ENCODE measurements at regions not wholly inside any gene's neighbourhood (a gene's known extent, or its start where the extent isn't known, plus 50 kb on each side); places are given as distances from the start of the nearest gene placed in this dataset.
"Not testable (repeated sequence)": the region's sequence is repeated elsewhere in the genome, so short reads cannot be mapped to it uniquely, and the experiment has no call there.

DNA sequence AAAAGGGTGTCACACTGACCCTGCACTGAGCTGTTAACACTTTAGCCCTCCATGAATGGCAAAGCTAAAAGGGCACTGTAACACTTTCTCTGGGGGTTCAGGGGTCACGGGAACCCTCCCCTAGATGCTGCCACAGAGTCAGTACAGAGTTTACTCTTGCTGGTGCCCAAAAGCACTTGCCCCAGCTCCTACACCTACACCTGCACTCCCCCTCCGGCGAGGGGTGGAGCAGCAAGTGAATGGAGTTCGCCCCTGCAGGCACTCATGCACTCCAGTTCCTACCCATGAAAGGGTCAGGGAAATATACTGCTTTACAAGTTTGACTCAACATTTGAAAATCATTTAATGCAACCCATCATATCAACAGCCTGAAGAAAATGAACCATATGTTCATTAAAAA, 355.7 kb upstream of the SPATA31A3 start:
- CTCF ChIA-PET; H3K27me3 ChIP-seq (ENCODE audit: control insufficient read depth, insufficient read depth, low read length): not testable (repeated sequence)
- no CpG with 5 or more reads among the region's 4 CpGs for WGBS, 2 experiments (ENCODE audit: extremely low coverage in 2 of 2, insufficient read length in 1 of 2)

GRCh38 chr9:67339216-67339615, 346.9 kb upstream of the SPATA31A3 start:
- H2AFZ ChIP-seq (replicated peaks; ENCODE audit: low read length, poor library complexity); H2BK5ac ChIP-seq (ENCODE audit: low read depth, low read length, poor library complexity, severe bottlenecking); H3K27me3 ChIP-seq (ENCODE audit: control insufficient read depth, insufficient read depth, low read length); H2AK9ac ChIP-seq (replicated peaks; ENCODE audit: low read depth, low read length, poor library complexity); H3K18ac ChIP-seq (ENCODE audit: low read depth, low read length); H2BK120ac ChIP-seq (ENCODE audit: low read depth, low read length); H3K9me3 ChIP-seq (ENCODE audit: control insufficient read depth, insufficient read depth, low read length); H3K4me1 ChIP-seq (ENCODE audit: control insufficient read depth, insufficient read depth, low read length); ATAC-seq (ENCODE audit: low read depth); H2BK15ac ChIP-seq (ENCODE audit: low read depth, low read length); H3K14ac ChIP-seq (replicated peaks; ENCODE audit: low read depth, low read length); H3K36me3 ChIP-seq (ENCODE audit: control insufficient read depth, insufficient read depth, low read length); H3K4me3 ChIP-seq (ENCODE audit: insufficient read depth, low read depth, low read length); H3K23ac ChIP-seq (ENCODE audit: low read depth, low read length); H3K4ac ChIP-seq (ENCODE audit: low read depth, low read length); dilution Hi-C loops (cut with HindIII; ENCODE audit: low sequenced_read_pairs, unreplicated experiment); BruUV-seq (replicated peaks); H3K4me2 ChIP-seq (ENCODE audit: low read depth, low read length); in situ Hi-C loops (cut with MboI; ENCODE audit: low sequenced_read_pairs); H2BK20ac ChIP-seq (ENCODE audit: low read depth, low read length); H3K79me1 ChIP-seq (ENCODE audit: low read depth in 1 of 2, low read length in 2 of 2); H4K8ac ChIP-seq (ENCODE audit: low read depth in 2 of 2, low read length in 2 of 2); H4K20me1 ChIP-seq (ENCODE audit: insufficient read depth, low read length); intact Hi-C loops (cut with micrococcal nuclease); H3K9me1 ChIP-seq (ENCODE audit: insufficient read depth, low read length); H3K9ac ChIP-seq (ENCODE audit: low read depth, low read length); H3K27ac ChIP-seq (ENCODE audit: insufficient read depth, low read length); H2AK5ac ChIP-seq (ENCODE audit: low read depth, low read length); CTCF ChIA-PET; H4K91ac ChIP-seq (ENCODE audit: insufficient read depth, low read depth, low read length); H4K5ac ChIP-seq (ENCODE audit: low read depth, low read length); DNase-seq; H3K56ac ChIP-seq (ENCODE audit: extremely low read depth, insufficient read depth, low read length); POLR2A ChIA-PET (ENCODE audit: unreplicated experiment): not testable (repeated sequence)
- no CpG with 5 or more reads among the region's 7 CpGs for WGBS, 2 experiments (ENCODE audit: extremely low coverage in 2 of 2, insufficient read length in 1 of 2)

More for the DNA sequence above, 355.7 kb upstream of the SPATA31A3 start:
- POLR2A ChIA-PET (ENCODE audit: unreplicated experiment); H3K56ac ChIP-seq (ENCODE audit: extremely low read depth, insufficient read depth, low read length); H4K91ac ChIP-seq (ENCODE audit: insufficient read depth, low read depth, low read length); H3K14ac ChIP-seq (replicated peaks; ENCODE audit: low read depth, low read length); H3K36me3 ChIP-seq (ENCODE audit: control insufficient read depth, insufficient read depth, low read length); intact Hi-C loops (cut with micrococcal nuclease); H2BK15ac ChIP-seq (ENCODE audit: low read depth, low read length); H3K27ac ChIP-seq (ENCODE audit: insufficient read depth, low read length); H4K20me1 ChIP-seq (ENCODE audit: insufficient read depth, low read length); H3K23ac ChIP-seq (ENCODE audit: low read depth, low read length); H3K79me1 ChIP-seq (ENCODE audit: low read depth in 1 of 2, low read length in 2 of 2); H3K9me3 ChIP-seq (ENCODE audit: control insufficient read depth, insufficient read depth, low read length); H2BK20ac ChIP-seq (ENCODE audit: low read depth, low read length); H4K8ac ChIP-seq (ENCODE audit: low read depth in 2 of 2, low read length in 2 of 2); H3K18ac ChIP-seq (ENCODE audit: low read depth, low read length); in situ Hi-C loops (cut with MboI; ENCODE audit: low sequenced_read_pairs); BruUV-seq (replicated peaks); H4K5ac ChIP-seq (ENCODE audit: low read depth, low read length); H3K4me3 ChIP-seq (ENCODE audit: insufficient read depth, low read depth, low read length); H3K9me1 ChIP-seq (ENCODE audit: insufficient read depth, low read length); dilution Hi-C loops (cut with HindIII; ENCODE audit: low sequenced_read_pairs, unreplicated experiment); H2BK5ac ChIP-seq (ENCODE audit: low read depth, low read length, poor library complexity, severe bottlenecking); H2BK120ac ChIP-seq (ENCODE audit: low read depth, low read length); H3K9ac ChIP-seq (ENCODE audit: low read depth, low read length); H2AK5ac ChIP-seq (ENCODE audit: low read depth, low read length); H2AFZ ChIP-seq (replicated peaks; ENCODE audit: low read length, poor library complexity); H3K4me1 ChIP-seq (ENCODE audit: control insufficient read depth, insufficient read depth, low read length); ATAC-seq (ENCODE audit: low read depth); DNase-seq; H3K4me2 ChIP-seq (ENCODE audit: low read depth, low read length); H2AK9ac ChIP-seq (replicated peaks; ENCODE audit: low read depth, low read length, poor library complexity); H3K4ac ChIP-seq (ENCODE audit: low read depth, low read length): not testable (repeated sequence)
